ENCODE measurements at regions not wholly inside any gene's neighbourhood (a gene's known extent, or its start where the extent isn't known, plus 50 kb on each side); places are given as distances from the start of the nearest gene placed in this dataset.
"Not testable (repeated sequence)": the region's sequence is repeated elsewhere in the genome, so short reads cannot be mapped to it uniquely, and the experiment has no call there.

DNA sequence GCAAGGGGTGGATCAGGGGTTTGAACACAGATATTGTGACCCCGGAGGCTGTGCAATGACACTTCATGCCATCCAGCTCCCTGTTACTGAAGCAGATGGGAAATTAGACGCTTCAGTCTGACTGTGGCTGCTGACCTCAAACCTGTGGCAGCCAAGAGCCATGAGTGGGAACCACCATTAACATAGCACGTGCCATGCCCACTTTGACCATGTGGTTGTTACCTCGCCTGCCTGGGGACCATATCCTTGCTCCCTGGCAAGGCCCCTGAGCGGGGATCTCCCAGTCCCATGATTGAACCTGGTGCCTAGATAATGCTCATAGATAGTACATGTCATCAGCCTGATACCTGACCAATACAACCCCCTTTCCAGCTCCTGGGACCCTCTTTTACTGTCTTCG is 68.9 kb downstream of the CYP26B1 start:
- DNase-seq (ENCODE audit: extremely low read depth in 1 of 2, low read depth in 1 of 2): no peak

DNA sequence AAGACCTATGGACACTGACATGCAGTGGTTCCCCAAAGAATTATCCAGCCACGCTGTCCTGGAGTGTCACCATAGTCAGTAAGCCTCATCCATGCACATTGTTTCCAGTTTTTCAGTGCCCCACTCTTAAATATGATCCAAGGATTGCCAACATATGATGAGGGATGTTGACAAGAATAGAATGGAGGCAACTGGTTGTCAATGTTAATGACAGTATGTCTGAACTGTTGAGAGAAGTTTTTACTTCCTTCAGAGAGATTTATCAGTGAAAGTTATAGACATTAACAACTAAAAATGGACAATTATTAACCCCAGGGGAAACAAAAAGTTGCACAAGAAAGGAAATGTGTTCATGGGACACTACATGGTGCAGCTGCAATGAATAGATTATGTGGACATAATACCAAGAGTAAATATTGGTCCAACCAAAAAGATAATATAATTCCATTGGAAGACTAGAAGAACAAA is 69.9 kb downstream of the CYP26B1 start:
- DNase-seq (ENCODE audit: extremely low read depth in 1 of 2, low read depth in 1 of 2): no peak

DNA sequence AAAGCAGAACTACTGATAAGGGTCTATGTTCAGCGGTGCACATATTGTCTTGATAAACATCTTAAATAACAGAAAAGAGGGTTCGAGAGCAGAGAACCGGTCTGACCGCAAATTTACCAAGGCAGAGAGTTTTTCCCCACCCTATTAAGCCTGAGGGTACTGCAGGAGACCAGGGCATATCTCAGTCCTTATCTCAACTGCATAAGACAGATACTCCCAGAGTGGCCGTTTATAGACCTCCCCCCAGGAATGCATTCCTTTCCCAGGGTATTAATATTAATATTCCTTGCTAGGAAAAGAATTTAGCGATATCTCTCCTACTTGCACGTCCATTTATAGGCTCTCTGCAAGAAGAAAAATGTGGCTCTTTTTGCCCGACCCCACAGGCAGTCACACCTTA is 74.3 kb downstream of the CYP26B1 start:
- not testable (repeated sequence) for DNase-seq (ENCODE audit: extremely low read depth in 1 of 2, low read depth in 1 of 2)

DNA sequence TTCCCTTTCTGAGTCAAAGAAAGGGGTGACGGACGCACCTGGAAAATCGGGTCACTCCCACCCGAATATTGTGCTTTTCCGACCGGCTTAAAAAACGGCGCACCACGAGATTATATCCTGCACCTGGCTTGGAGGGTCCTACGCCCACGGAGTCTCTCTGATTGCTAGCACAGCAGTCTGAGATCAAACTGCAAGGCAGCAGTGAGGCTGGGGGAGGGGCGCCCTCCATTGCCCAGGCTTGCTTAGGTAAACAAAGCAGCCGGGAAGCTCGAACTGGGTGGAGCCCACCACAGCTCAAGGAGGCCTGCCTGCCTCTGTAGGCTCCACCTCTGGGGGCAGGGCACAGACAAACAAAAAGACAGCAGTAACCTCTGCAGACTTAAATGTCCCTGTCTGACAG is 83.5 kb downstream of the CYP26B1 start:
- not testable (repeated sequence) for DNase-seq (ENCODE audit: extremely low read depth in 1 of 2, low read depth in 1 of 2)

DNA sequence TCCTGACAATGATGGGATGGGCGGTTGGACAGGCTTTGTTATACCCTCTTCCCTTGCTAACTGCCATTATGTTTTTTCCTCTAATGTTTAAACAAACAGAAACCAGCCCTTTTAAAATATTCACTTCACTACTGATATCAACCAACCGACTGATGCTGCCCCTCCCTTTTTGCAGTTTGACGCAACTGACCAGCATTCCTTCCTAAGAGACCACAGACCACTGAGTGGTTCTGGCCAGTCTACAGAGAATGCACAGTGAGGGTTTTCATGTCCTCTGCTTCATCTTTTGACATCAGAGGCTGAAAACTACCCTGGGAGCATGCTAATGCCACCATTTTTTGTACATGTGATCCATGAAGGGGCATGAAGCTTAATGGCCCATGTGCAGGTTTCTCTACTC is 85.3 kb downstream of the CYP26B1 start:
- DNase-seq (ENCODE audit: extremely low read depth in 1 of 2, low read depth in 1 of 2): no peak

DNA sequence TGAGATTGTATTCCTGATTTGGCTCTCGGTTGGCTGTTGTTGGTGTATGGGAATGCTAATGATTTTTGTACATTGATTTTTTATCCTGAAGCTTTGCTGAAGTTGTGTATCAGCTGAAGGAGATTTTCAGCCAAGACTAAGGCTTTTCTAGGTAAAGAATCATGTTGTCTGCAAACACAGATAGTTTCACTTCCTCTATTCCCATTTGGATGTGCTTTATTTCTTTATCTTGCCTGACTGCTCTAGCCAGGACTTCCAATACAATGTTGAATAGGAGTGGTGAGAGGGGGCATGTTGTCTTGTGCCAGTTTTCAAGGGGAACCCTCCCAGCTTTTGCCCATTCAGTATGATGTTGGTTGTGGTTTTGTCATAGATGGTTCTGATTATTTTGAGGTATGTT is 90.4 kb downstream of the CYP26B1 start:
- no peak for DNase-seq (ENCODE audit: extremely low read depth in 1 of 2, low read depth in 1 of 2)

DNA sequence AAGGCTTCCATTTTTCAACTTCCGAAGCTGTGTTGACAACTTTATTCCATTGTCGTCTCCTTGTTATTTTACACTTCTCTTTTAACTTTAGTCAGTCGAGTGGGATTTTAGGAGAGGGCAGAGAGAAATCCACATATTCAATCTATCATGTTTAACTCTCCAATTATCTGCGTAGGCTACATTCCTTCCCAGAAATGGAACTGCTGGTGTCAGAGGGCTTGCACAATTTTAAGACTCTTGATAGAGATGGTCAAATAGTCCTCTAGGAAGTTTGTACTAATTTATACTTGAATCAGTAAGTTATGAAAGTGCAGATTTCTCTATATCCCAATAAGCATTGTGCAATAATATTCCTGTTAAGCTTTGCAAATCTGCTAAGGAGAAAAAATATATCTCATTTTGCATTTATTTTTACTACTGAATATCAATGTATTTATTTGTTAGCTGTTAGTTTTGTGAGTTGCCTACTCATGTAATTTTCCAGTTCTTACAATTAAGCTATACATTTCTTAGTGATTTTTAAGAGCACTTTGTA is 95.6 kb downstream of the CYP26B1 start:
- DNase-seq (ENCODE audit: extremely low read depth in 1 of 2, low read depth in 1 of 2): no peak

DNA sequence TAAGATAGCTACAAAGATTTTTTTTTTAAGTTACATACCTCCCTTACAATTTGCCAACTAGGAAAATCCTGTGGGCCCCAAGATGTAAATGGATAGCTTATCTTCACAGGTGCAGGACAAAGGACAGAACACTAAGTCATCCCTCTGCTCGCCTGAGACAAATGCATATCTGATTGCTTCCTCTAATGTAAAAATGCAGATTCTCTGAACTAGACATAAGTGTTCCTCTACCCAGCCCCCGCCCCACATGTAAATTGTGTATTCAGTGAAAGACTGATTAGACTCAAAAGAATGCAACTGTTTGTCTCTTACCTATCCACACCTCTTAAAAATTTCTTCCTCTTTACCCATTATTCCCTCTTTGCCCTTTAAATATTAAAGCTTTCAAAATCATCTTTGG is 96.5 kb downstream of the CYP26B1 start:
- DNase-seq (ENCODE audit: extremely low read depth in 1 of 2, low read depth in 1 of 2): no peak

DNA sequence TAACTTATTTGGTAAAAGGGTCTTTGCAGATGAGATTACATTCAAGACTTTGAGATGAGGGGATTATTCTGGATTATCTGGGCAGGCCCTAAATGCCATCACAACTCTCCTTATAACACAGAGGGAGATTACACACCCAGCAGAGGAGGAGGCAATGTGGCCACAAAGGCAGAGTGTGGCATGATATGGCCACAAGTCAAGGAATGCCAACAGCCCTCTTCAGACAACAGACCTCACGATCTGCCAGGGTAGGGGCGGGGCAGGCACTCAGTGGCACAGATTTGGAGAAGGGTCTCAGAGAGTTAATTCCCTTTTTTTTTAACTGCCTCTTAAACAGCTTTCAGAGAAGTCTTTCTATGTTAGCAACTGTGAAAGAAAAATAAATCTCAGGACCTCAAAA is 96.9 kb downstream of the CYP26B1 start:
- DNase-seq (ENCODE audit: extremely low read depth in 1 of 2, low read depth in 1 of 2): no peak

DNA sequence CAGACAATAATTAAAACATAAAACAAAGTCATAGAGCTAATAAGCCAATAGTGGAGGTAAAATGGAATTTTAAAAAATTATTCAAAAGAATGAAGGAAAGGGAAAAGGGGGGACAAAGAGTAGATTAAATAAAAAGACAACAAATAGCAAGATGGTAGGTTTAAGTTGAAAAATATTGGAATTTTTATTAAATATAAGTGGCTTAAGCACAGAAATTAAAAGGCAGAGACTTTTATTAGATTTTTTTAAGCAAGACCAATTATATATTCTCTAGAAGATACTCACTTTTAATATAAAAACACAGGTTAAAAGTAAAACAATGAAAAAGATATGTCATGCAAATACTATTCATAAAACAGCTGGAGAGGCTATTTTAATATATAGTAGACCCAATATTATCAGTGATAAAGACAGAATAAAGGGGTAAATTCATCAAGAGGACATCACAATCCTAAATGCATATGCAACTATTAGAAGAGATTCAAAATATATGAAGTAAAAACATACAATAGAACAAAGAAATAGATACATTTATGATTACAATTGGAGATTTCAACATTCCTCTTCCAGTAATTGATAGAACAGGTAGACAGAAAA is 98.7 kb downstream of the CYP26B1 start:
- DNase-seq (ENCODE audit: extremely low read depth in 1 of 2, low read depth in 1 of 2): no peak

DNA sequence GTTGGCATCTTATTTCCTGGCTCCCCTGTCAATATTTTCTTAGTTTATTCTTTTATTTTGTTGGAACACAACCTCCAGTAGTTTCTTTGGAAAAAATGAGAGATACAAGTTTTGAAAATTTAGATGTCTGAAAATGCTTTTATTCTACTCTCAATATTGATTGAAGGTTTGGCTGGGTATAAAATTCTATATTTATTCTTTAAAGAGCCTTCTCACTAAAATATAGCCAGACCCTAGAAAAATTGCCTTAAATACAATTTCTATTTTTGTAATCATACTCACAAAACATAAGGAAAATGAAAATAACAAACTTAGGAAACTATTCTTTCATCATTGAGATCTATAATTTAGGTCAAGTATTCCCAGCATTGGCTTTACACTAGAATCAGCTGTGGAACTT is 103.7 kb downstream of the CYP26B1 start:
- no peak for DNase-seq (ENCODE audit: extremely low read depth in 1 of 2, low read depth in 1 of 2)

DNA sequence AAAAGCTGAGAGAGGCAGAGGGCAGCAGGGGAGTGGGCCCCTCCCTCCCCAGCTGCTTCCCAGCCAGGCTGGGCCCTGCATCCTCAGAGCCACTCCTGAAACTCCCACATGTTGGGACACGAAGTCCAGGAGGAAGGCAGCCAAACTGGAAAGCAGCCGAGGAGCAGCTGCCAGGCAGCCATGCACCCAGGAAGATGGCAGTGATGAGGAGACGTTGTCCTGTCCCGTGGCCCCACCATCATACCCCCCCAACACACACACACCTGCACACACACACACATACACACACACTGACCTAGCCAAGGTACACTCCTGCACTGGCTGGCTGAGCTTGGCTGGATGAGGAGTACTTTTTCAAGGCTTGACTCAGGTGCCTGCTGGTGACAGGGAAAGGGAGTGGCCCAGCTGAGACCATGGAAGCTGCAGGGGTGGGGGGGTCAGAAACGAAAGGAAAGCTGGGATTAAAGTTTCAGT is 106.0 kb downstream of the CYP26B1 start:
- DNase-seq (ENCODE audit: extremely low read depth in 1 of 2, low read depth in 1 of 2): no peak

DNA sequence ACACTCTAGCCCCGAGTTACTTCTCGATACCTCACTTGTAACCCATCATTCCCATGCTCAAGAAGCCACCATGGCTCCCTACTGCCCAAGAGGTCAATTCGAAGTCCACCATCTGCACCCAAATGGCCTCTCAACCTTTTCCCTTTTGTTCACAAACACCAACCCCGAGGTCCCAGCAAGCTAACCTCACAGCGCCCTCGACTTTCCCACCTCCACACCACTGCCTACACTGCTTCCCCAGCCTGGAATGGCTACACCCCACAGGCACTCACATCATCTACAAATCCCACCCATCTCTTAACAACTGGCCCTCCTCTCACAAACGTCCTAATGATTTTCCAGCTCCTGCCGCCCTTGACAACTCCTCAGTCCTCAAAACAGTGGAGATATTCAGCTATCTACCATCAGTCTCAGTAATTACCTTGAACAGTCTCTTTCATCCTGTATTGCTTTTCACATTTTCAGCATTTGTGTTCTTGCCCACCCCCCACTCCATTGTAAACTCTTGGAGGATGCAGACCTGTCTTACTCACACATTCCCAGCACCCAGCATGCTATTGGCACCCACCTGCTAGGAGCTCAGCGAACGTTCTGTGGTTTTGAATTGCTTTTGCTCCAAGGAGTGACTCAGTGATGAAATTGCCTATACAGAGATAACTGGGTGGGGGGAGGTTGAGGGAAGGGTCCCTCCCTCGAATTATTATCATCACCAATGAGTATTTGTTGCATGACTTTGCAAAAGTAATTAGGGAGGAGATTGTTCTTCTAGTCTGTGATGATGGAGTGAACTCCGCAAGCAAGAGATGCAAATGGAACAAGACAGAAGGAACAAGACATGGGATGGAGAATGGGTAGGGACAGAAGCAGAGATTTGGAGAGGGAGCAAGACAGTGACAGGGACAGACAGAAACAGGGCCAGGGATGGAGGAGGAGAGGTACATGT is 106.8 kb downstream of the CYP26B1 start:
- DNase-seq (ENCODE audit: extremely low read depth in 1 of 2, low read depth in 1 of 2): no peak

DNA sequence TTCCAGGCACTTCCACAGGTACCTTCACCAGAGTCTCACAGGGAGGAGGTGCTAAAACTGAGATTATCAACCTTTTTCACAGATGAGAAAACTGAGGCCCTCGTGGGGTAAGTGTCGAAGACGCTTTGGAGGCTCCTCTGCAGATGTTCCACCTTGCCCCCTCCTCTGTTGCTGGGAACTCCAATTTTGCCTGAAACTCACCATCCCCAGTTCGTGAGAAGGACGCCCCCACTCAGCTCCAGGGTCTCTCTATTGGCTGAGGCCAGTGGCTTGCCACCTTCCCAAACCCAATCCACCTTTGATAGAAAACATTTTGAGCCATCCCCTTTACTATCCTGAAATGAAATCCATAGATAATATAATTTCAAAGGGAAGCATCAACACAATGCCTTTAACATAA is 109.1 kb downstream of the CYP26B1 start:
- DNase-seq (ENCODE audit: extremely low read depth in 1 of 2, low read depth in 1 of 2): no peak

DNA sequence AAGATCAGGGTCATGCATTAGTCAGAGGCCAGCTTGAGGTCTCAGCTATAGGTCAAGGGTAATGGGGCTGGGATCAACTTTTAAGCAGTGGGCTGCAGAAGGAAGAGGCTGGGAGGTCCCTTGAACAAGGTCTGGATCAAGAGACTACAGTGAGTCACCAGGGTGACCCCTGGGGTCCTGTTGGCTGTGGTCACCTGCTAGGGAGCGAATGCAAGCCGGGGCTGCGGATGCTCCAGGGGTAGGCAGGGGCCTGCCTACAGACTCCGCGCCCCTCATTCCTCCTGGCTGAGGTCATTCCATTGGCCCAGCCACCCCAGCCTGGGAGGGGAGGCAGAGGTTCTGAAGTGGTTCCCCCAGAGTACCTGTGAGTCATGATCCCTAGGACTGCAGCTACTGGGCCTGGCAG is 110.4 kb downstream of the CYP26B1 start:
- no peak for DNase-seq (ENCODE audit: extremely low read depth in 1 of 2, low read depth in 1 of 2)

DNA sequence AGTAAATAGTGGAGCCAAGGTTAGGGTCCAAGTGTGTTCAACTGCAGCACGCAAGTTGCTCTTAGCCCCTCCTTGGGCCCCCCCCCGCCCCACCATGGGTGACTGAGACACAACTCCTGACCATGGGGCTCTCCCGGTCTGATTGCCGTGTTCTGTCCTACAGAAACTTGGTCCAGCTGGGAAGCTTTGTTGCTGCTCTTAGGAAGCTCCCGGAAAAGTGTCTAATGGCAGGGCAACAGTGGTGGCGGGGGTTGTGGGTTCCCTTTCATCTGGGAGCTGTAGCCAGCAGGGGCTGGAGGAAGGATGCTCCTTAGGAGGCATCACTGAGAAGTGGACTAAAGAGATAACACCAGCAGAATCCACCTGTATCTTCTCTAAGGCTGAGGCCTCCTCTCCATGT is 111.1 kb downstream of the CYP26B1 start:
- no peak for DNase-seq (ENCODE audit: extremely low read depth in 1 of 2, low read depth in 1 of 2)

DNA sequence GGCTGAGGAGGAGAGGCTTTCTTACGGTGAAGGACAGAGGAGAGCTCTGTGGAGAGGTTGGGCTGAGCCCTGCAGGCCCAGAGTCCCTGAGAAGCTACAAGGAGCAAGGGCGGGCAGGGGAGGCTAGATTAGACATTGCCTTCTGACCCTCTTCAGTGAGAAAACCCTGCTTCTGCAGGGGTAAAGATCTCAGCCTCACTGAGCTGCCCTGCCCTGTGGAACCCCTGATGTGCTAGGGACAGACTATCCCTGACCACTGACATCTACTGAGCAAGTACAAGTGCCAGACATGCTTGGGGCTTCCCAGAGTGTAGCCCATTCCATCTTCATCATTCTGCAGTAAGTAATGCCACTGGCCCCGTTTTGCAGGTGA is 111.5 kb downstream of the CYP26B1 start:
- no peak for DNase-seq (ENCODE audit: extremely low read depth in 1 of 2, low read depth in 1 of 2)

DNA sequence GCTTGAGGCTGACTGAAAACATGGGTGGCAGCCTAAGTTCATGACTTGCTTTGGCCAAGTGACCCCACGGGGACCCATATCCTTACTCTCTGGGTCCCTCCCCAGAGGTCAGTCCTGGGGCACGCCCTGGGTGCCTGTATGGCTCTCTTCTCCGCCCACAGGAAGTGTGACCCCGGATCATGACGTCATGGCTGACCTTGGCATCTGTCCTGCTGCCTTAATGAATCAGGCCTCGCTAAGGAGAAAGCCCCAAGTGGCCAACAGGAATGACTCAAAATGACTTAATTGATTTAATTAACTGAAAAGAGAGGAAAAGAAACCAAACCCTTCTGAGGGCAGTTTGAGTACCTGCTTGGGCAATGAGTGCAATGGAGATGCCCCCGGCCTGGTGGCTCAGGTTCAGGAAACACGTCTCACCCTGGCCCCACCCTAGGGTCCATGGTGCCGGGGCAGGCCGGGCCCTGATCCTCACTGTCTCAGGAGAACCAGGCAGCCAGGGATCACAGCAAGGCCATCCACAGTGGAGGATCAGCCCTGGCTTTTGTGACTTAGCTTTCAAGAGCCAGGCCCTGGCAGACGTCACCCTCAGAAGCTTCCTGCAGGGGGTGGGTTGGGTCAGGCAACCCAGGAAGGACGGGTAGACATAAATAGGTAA is 112.0 kb downstream of the CYP26B1 start:
- no peak for DNase-seq (ENCODE audit: extremely low read depth in 1 of 2, low read depth in 1 of 2)

DNA sequence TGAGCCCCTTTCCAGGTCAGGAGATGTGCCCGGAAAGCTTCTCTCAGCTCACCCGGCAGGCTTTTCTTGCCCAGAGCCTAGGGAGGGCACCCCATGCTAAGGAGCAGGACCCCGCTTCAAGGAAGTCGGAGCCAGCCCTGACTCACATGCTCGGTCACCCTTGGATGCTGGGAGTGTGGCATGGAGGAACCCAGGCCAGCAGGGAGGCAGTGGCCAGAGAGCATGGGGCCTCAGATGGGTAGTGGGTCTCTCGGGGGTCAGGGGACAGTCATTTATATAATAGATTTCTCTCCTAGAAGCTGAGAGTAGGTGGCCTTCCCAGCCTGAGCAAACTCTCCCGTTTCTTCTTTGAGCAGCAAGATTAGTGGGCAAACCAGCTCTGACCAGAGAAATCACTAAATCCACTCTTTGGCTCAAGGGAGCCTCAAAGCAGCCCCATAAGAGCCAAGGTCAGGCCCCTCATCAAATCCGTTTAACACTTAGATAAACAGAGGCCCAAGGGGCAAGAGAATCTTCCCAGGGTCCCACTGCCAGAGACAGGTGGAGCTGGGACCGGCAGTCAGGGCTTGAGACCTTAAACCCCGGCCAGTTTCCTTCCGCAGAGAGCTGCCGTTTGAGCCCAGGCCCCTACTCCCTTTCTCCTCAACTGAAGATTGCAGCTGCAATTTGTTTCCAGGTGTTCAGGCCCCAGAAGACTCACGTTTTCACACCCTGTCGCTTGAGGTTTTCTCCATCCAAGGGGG is 113.1 kb downstream of the CYP26B1 start:
- no peak for DNase-seq (ENCODE audit: extremely low read depth in 1 of 2, low read depth in 1 of 2)

DNA sequence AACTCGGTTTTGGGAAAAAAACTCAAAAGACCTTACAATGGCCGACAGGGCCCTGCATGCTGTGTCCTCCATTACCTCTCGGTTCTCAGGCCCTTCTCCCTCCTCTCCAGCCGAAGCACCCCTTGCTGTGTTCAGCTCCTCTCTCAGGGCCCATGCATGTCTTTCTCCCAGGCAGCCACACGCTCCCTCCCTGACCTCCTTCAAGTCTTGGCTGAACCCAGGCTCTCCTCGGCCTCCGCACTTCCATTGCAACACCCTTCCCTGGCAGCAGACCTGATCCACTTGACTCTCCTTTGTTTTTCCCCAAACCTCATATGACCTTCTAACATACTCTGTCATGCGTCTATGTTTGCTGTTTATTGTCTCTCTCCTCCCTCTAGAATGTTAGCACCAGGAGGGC is 114.0 kb downstream of the CYP26B1 start:
- DNase-seq (ENCODE audit: extremely low read depth in 1 of 2, low read depth in 1 of 2): no peak
